ENCODE measurements at regions not wholly inside any gene's neighbourhood (a gene's known extent, or its start where the extent isn't known, plus 50 kb on each side); places are given as distances from the start of the nearest gene placed in this dataset.
"Not testable (repeated sequence)": the region's sequence is repeated elsewhere in the genome, so short reads cannot be mapped to it uniquely, and the experiment has no call there.

DNA sequence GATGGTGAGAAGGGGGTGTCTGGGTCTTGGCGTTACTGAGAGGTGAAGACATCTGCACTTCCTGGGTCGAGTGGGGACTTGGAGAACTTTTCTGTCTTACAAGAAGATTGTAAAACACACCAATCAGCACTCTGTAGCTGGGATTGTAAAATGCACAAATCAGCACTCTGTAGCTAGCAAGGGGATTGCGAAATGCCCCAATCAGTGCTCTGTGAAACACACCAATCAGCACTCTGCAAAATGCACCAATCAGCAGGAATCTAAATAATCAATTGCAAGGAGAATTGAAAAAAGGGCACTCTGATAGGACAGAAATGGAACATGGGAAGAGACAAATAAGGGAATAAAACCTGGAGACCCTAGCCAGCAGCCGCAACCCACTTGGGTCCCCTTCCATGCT lies 376.1 kb upstream of the SFSWAP start:
- H3K4me3 ChIP-seq (ENCODE audit: low read depth, low read length), result no peak overlapping the region
- no peaks in the 10 kb centered on the region for H3K9me3 ChIP-seq (ENCODE audit: severe bottlenecking)
- TF ChIP-seq, protein P1, sequence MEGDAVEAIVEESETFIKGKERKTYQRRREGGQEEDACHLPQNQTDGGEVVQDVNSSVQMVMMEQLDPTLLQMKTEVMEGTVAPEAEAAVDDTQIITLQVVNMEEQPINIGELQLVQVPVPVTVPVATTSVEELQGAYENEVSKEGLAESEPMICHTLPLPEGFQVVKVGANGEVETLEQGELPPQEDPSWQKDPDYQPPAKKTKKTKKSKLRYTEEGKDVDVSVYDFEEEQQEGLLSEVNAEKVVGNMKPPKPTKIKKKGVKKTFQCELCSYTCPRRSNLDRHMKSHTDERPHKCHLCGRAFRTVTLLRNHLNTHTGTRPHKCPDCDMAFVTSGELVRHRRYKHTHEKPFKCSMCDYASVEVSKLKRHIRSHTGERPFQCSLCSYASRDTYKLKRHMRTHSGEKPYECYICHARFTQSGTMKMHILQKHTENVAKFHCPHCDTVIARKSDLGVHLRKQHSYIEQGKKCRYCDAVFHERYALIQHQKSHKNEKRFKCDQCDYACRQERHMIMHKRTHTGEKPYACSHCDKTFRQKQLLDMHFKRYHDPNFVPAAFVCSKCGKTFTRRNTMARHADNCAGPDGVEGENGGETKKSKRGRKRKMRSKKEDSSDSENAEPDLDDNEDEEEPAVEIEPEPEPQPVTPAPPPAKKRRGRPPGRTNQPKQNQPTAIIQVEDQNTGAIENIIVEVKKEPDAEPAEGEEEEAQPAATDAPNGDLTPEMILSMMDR (IDR thresholded peaks at IDR 0.05; ENCODE audit: low read depth, low read length), result no peak
- H3K27ac ChIP-seq, result no peak overlapping the region
- no peak for DNase-seq
- no peaks in the 10 kb centered on the region for H3K27me3 ChIP-seq (ENCODE audit: insufficient read depth, low read depth, severe bottlenecking)
- H3K36me3 ChIP-seq, result no peaks in the 10 kb centered on the region

DNA sequence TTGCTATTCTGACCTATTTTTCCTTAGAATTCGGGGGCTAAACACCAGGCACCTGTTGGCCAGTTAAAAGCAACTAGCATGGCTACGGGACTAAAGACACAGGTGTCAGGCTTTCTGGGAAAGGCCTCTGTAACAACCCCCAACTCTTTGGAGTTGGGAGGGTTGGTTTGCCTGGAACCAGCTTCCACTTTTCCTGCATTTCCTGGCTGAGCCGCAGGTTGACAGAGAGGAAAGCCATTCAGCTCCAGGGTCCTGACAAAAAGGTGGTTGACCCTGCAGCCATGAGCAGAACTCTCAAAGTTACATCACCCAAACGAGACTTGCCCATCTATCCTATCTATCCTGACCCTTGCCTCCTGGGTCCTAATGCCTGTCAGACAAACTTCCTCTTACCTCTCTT lies 375.4 kb upstream of the SFSWAP start:
- DNase-seq, result no peak
- no peaks in the 10 kb centered on the region for H3K27me3 ChIP-seq (ENCODE audit: insufficient read depth, low read depth, severe bottlenecking)
- no peak overlapping the region for H3K27ac ChIP-seq
- H3K4me3 ChIP-seq (ENCODE audit: low read depth, low read length), result no peak overlapping the region
- no peaks in the 10 kb centered on the region for H3K36me3 ChIP-seq
- TF ChIP-seq, protein P1 (IDR thresholded peaks at IDR 0.05; ENCODE audit: low read depth, low read length), result no peak
- H3K9me3 ChIP-seq (ENCODE audit: severe bottlenecking), result no peaks in the 10 kb centered on the region

DNA sequence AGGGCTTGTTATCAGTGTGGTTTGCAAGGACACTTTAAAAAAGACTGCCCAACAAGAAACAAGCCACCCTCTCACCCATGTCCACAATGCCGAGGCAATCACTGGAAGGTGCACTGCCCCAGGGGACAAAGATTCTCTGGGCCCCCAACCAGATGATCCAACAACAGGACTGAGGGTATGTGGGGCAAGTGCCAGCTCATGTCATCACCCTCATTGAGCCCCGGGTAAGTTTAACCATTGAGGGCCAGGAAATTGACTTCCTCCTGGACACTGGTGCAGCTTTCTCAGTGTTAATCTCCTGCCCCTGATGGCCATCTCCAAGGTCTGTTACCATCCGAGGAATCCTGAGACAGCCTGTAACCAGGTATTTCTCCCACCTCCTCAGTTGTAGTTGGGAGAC lies 373.0 kb upstream of the SFSWAP start:
- not testable (repeated sequence) for H3K4me3 ChIP-seq (ENCODE audit: low read depth, low read length); H3K27me3 ChIP-seq (ENCODE audit: insufficient read depth, low read depth, severe bottlenecking); H3K36me3 ChIP-seq; H3K27ac ChIP-seq; DNase-seq; H3K9me3 ChIP-seq (ENCODE audit: severe bottlenecking)

DNA sequence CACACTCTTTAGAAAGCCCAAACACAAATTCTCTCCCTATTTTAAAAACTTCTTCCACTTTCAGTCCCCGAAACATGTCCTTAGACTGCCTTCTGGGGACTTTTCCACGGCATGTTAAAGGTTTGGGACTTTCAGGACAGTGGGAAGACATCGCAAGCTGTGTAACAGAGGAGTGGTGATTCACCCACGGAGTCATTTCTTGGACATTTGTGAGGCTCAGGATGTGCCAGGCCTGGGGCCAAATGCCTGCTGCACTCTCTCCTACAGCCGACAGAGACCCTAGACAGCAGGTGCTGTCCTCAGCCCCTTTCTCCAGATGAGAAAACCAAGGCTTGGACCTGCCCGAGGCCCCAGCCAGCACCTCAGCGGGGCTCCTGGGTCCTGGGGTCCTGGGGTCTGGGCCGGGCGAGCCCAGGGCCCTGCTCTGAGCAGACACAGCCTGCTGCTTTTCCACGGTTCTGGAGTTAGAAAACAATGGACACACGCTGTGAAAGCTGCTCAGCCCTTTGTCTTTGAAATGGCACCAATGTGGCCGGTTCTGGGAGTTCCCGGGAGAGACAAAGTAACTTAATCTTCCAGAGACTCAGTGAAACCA lies 370.2 kb upstream of the SFSWAP start:
- TF ChIP-seq, protein P1 (IDR thresholded peaks at IDR 0.05; ENCODE audit: low read depth, low read length), result no peak

GRCh38 chr12:131341608-131342007 lies 369.3 kb upstream of the SFSWAP start:
- not testable (repeated sequence) for H3K36me3 ChIP-seq, H3K27ac ChIP-seq

More for the DNA sequence above, 370.2 kb upstream of the SFSWAP start:
- Histone ChIP-seq H3K4me3 (ENCODE audit: low read depth, low read length) (no peak overlapping the region), H3K27ac (no peak overlapping the region), H3K9me3 (ENCODE audit: severe bottlenecking) (no peaks in the 10 kb centered on the region), H3K27me3 (ENCODE audit: insufficient read depth, low read depth, severe bottlenecking) (no peaks in the 10 kb centered on the region), H3K36me3 (no peaks in the 10 kb centered on the region)
- DNase-seq, result no peak

DNA sequence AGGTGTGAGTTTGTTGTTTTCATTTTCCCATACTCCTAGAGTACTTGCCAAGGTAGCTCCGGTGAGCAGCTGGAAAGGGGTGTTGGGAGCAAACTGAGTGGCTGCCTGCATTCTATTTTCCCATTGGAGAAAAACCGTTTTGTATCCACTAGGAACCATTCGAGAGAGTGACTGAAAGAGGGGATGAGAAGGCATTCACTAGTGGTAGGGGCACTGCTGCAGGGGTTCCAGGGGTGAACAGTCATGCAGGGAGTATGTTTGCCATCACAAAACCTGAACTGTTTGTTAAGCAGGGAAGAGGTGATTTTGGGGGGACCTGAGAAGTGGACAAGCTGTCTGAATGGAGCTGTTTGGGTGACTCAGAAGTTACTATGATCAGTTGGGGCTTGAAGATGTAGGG lies 367.5 kb upstream of the SFSWAP start:
- H3K4me3 ChIP-seq (ENCODE audit: low read depth, low read length); H3K27me3 ChIP-seq (ENCODE audit: insufficient read depth, low read depth, severe bottlenecking); H3K27ac ChIP-seq; DNase-seq; H3K36me3 ChIP-seq; H3K9me3 ChIP-seq (ENCODE audit: severe bottlenecking): not testable (repeated sequence)

More at GRCh38 chr12:131341608-131342007, 369.3 kb upstream of the SFSWAP start:
- H3K9me3 ChIP-seq (ENCODE audit: severe bottlenecking); H3K27me3 ChIP-seq (ENCODE audit: insufficient read depth, low read depth, severe bottlenecking); H3K4me3 ChIP-seq (ENCODE audit: low read depth, low read length); DNase-seq: not testable (repeated sequence)

DNA sequence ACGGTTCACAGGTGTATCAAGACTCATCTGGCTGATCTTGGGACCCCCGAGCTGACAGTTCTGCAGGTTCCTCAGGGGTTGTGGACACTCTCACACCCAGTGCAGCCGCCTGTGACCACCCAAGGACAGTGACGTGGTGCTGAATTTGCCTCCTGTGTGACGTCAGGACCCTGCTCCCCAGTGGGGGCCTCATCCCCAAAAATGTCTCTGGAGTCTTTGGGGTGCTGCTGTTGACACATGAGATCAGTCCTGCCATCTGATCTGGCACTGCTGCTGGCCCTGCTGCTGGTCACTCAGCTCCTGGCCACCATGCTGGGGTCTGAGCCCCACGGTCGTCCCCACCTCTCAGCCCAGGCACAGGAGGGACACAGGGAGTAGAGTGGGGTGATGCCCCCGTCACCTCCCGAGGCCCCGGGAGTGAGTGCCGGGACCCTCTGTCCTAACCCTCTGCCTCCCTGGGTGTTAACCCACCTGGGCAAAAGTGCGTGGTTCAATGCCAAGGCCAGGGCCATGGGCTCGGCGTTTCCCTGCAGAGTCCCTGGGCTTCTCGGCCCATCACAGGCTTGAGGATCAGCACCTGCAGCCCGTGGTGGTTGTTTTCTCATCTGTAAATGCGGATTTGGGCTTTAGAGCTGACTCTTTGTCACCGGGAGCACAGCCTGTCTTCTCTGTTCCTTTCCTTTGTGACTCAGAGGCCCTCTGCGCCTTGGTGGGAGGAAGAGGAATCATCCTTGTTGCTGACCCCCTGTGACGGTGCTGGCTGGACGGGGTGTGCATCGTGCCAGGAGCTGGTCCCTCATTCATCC lies 366.0 kb upstream of the SFSWAP start:
- not testable (repeated sequence) for DNase-seq; H3K27me3 ChIP-seq (ENCODE audit: insufficient read depth, low read depth, severe bottlenecking); H3K36me3 ChIP-seq; H3K9me3 ChIP-seq (ENCODE audit: severe bottlenecking); H3K27ac ChIP-seq; H3K4me3 ChIP-seq (ENCODE audit: low read depth, low read length)
